HCT116 (cell line): ENCODE measurements at regions not wholly inside any gene's neighbourhood (a gene's known extent, or its start where the extent isn't known, plus 50 kb on each side); places are given as distances from the start of the nearest gene placed in this dataset.

Experiments used
- ATAC-seq: fragments of 200-7000 bp; cut with Tn5 transposase; 2 replicates; pipeline ENCODE4 v1.9.1; 2020; ENCODE audit warnings: mild to moderate bottlenecking, moderate library complexity
- BruUV-seq: library from RNA; stranded (reverse); fragments of 400-500 nt; replicated peaks from 2 replicates; lab custom pipeline; 2021; lab: Mats Ljungman, UMichigan
- CTCF ChIA-PET: fragments of 300-600 bp; sonication (Branson Sonifier 250); formaldehyde crosslinking; loops from one replicate; lab custom pipeline; 2021; ENCODE audit warnings: antibody characterized with exemption; lab: Charles Lee
- POLR2A ChIA-PET: fragments of 300-600, 350-600 bp; sonication (Branson Sonifier 250); formaldehyde crosslinking; loops from one replicate; lab custom pipeline; 2021; ENCODE audit warnings: antibody characterized with exemption; lab: Charles Lee
- RAD21 ChIA-PET, 2 experiments: fragments of 300-600 bp; sonication (Branson Sonifier 250); formaldehyde crosslinking; loops; one replicate each; lab custom pipeline; 2023; ENCODE audit warnings: low total read pairs in 2 of 2; ENCODE audit not compliant: uncharacterized antibody in 2 of 2, unreplicated experiment in 2 of 2, low non-redundant PET in 1 of 2; lab: Charles Lee
- DNase-seq: peaks from one replicate; pipeline ENCODE4 v3.0.0-alpha.2; 2010; ENCODE audit warnings: low read depth, low spot score
- H2AFZ ChIP-seq: fragments of 200-600 bp; shearing (Covaris generic), sonication (generic); 2 replicates; pipeline ENCODE4 v1.6.1; 2017; ENCODE audit warnings: low read depth, mixed run types, mixed read lengths, antibody characterized with exemption, low read length; ENCODE audit not compliant: poor library complexity, severe bottlenecking
- H3K27ac ChIP-seq: 2 replicates; pipeline ENCODE4 v1.5.1; 2012; ENCODE audit warnings: low read depth, low read length
- H3K27me3 ChIP-seq: fragments of 200-600 bp; sonication (generic); 2 replicates; pipeline ENCODE4 v1.6.1; 2016; ENCODE audit warnings: mixed run types, low read length, mixed read lengths; ENCODE audit not compliant: insufficient read depth
- H3K36me3 ChIP-seq, 2 experiments: fragments of 200-500 bp in 1 of 2; fragments of 200-600 bp in 1 of 2; sonication (Bioruptor generic) in 1 of 2; sonication (generic) in 1 of 2; 2 replicates each; pipeline versions ENCODE4 v1.5.1 to v1.6.1; 2014 to 2016; ENCODE audit warnings: low read length in 2 of 2, inconsistent platforms in 1 of 2, mixed read lengths in 1 of 2, mixed run types in 1 of 2; ENCODE audit not compliant: insufficient read depth in 2 of 2, control insufficient read depth in 1 of 2
- H3K4me1 ChIP-seq, 2 experiments: fragments of 200-600 bp in 1 of 2; sonication (generic) in 1 of 2; 2 replicates each; pipeline versions ENCODE4 v1.5.1 to v1.6.1; 2012 to 2017; ENCODE audit warnings: low read length in 2 of 2, inconsistent platforms in 1 of 2, mild to moderate bottlenecking in 1 of 2, mixed read lengths in 1 of 2, mixed run types in 1 of 2, moderate library complexity in 1 of 2; ENCODE audit not compliant: insufficient read depth in 2 of 2, control insufficient read depth in 1 of 2
- H3K4me2 ChIP-seq: fragments of 200-600 bp; sonication (generic); 2 replicates; pipeline ENCODE4 v1.6.1; 2017; ENCODE audit warnings: mixed run types, low read length, mixed read lengths
- H3K4me3 ChIP-seq, 2 experiments: fragments of 200-600 bp in 1 of 2; sonication (generic) in 1 of 2; replicated peaks in 1 of 2; 2 replicates each; pipeline ENCODE4 v1.5.1; 2011 to 2016; ENCODE audit warnings: low read length in 2 of 2, control low read depth in 1 of 2, low read depth in 1 of 2, mild to moderate bottlenecking in 1 of 2, mixed read lengths in 1 of 2, mixed run types in 1 of 2
- H3K79me2 ChIP-seq: fragments of 200-600 bp; sonication (generic); 2 replicates; pipeline ENCODE4 v1.6.1; 2017; ENCODE audit warnings: mild to moderate bottlenecking, mixed run types, low read length, moderate library complexity, mixed read lengths; ENCODE audit not compliant: insufficient read depth
- H3K9ac ChIP-seq: fragments of 200-600 bp; sonication (generic); 2 replicates; pipeline ENCODE4 v1.6.1; 2016; ENCODE audit warnings: low read length, mixed read lengths
- H3K9me2 ChIP-seq: fragments of 200-600 bp; sonication (generic), shearing (Covaris generic); 2 replicates; pipeline ENCODE4 v1.6.1; 2017; ENCODE audit warnings: mixed run types, mild to moderate bottlenecking, moderate library complexity; ENCODE audit not compliant: insufficient read depth
- H3K9me3 ChIP-seq, 2 experiments: fragments of 200-500 bp in 1 of 2; fragments of 200-600 bp in 1 of 2; sonication (Bioruptor generic) in 1 of 2; sonication (generic) in 1 of 2; 2 replicates each; pipeline ENCODE4 v1.6.1; 2014 to 2017; ENCODE audit warnings: low read length in 2 of 2, mixed read lengths in 2 of 2, inconsistent platforms in 1 of 2, low read depth in 1 of 2, mild to moderate bottlenecking in 1 of 2, mixed run types in 1 of 2, moderate library complexity in 1 of 2; ENCODE audit not compliant: control insufficient read depth in 1 of 2, insufficient read depth in 1 of 2
- H4K20me1 ChIP-seq: fragments of 200-600 bp; sonication (generic), shearing (Covaris generic); 2 replicates; pipeline ENCODE4 v1.6.1; 2017; ENCODE audit warnings: mixed run types, mild to moderate bottlenecking, moderate library complexity; ENCODE audit not compliant: insufficient read depth
- ATF3 ChIP-seq: IDR thresholded peaks from 2 replicates; pipeline ENCODE4 v1.6.1; 2012
- CBX3 ChIP-seq: IDR thresholded peaks from 2 replicates; pipeline ENCODE4 v1.6.1; 2012; ENCODE audit warnings: low read depth
- CEBPB ChIP-seq: IDR thresholded peaks from 2 replicates; pipeline ENCODE4 v1.6.1; 2012; ENCODE audit warnings: low read depth
- CTCF ChIP-seq, 3 experiments: fragments of 200-600 bp in 1 of 3; sonication (generic) in 1 of 3; IDR thresholded peaks in 2 of 3; conservative IDR thresholded peaks in 1 of 3; 2 replicates each; pipeline ENCODE4 v1.5.1; 2012 to 2017; ENCODE audit warnings: low read depth in 2 of 3, low read length in 2 of 3, antibody characterized with exemption in 1 of 3, borderline replicate concordance in 1 of 3, control low read depth in 1 of 3, mild to moderate bottlenecking in 1 of 3, mixed read lengths in 1 of 3, mixed run types in 1 of 3, moderate library complexity in 1 of 3; ENCODE audit not compliant: insufficient read depth in 1 of 3
- EZH2phosphoT487 ChIP-seq: fragments of 200-600 bp; IDR thresholded peaks from 2 replicates; pipeline ENCODE4 v1.6.1; 2018; ENCODE audit warnings: antibody characterized with exemption, borderline replicate concordance
- FOSL1 ChIP-seq: IDR thresholded peaks from 2 replicates; pipeline ENCODE4 v1.6.1; 2012; ENCODE audit warnings: low read depth
- POLR2AphosphoS5 ChIP-seq: IDR thresholded peaks from 2 replicates; pipeline ENCODE4 v1.6.1; 2011; ENCODE audit warnings: mild to moderate bottlenecking, low read depth, low read length, moderate library complexity
- SIN3A ChIP-seq: IDR thresholded peaks from 2 replicates; pipeline ENCODE4 v1.6.1; 2012; ENCODE audit warnings: low read depth
- SP1 ChIP-seq: IDR thresholded peaks from 2 replicates; pipeline ENCODE4 v1.6.1; 2012; ENCODE audit warnings: low read depth
- intact Hi-C: fragments of 100-400 bp; cut with micrococcal nuclease; formaldehyde crosslinking; loops from 2 replicates; pipeline ENCODE4 v1.10.0; 2022

DNA sequence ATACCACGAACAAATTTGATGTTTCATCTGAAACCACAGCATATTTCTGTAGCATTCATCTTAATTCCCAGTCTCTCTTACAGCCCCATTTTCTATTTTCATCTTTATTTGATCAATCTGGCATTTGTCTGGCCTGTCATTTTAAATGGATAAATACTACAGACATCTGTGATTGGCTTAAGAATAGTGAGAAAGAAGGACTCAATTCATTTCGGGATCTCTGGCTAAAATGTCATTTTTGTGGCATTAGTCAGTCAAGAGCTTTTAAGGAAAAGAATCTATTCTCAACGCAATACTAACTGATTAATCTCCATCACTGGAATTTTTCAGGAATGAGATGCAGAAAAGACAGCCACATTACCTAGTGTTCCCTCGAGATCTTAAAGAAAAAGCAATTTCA lies 585.9 kb downstream of the IRS1 start:
- H4K20me1 ChIP-seq, result no peaks in the 10 kb centered on the region
- DNase-seq, result no peak
- TF ChIP-seq SIN3A (no peak), SP1 (peak; percentile 57), FOSL1 (peak; percentile 43; the same call in 1 of the 2 replicates)
- H3K4me1 ChIP-seq, result peaks cover 59 to 73% of the 10 kb centered on the region in 2 experiments
- 0 out of 4 replicates have a peak overlapping the region, but pooled peaks of 1 of the 2 experiments have one; percentile 5 for H3K4me3 ChIP-seq
- peak overlapping the region; percentile 53 for H2AFZ ChIP-seq
- peak overlapping the region; percentile 94 for H3K27ac ChIP-seq
- BruUV-seq, result no TSS peak
- no peaks in the 10 kb centered on the region for H3K9me2 ChIP-seq
- RAD21 ChIA-PET, result interaction anchor here in 1 of 2 experiments (1.0 kb wide), 1 partner anchor 179 kb away, joined by 3 read pairs; no protein-coding TSS in a partner anchor
- no peak for ATAC-seq
- H3K36me3 ChIP-seq, result 0 out of 4 replicates have a peak, but pooled peaks cover 0 to 4% of the 10 kb centered on the region in 2 experiments
- no peaks in the 10 kb centered on the region for H3K27me3 ChIP-seq
- no peaks in the 10 kb centered on the region for H3K9me3 ChIP-seq
- CTCF ChIA-PET, result interaction anchor here (0.9 to 1.7 kb wide), 2 partner anchors 25 to 547 kb away, joined by 3 read pairs; no protein-coding TSS in a partner anchor
- H3K79me2 ChIP-seq, result no peaks in the 10 kb centered on the region
- H3K4me2 ChIP-seq, result peak overlapping the region; percentile 52
- POLR2A ChIA-PET, result interaction anchor here (0.9 to 2.4 kb wide), 3 partner anchors 29 to 437 kb away, joined by 3 to 5 read pairs (median 5); no protein-coding TSS in a partner anchor
- intact Hi-C loops, result loop anchor here (2.0 to 10.0 kb wide), 3 partner anchors 401 to 771 kb away; no protein-coding TSS in a partner anchor
- H3K9ac ChIP-seq, result peak overlapping the region; percentile 47

DNA sequence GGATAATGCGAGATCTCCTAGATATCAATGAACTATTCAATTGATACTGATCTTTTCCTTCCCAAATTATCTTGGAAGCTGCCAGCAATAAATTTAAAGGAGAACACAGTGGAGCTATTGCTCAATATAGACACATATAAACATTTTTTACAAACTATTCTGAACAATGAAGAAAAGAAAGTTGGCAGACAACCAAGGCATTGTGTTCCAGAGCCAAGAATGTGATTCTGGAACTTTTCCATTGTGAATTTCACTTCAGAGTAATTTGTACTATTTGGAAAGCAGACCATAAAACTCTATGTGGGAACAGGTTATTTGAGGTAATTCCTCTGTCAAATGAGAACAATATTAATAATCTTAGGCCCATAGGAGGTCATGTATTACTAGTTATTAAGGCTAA lies 588.2 kb downstream of the IRS1 start:
- peak; percentile 45 for DNase-seq
- no TSS peak for BruUV-seq
- Histone ChIP-seq H3K9ac (peak overlapping the region; percentile 34; the same call in 1 of the 2 replicates), H3K4me1 (peaks cover 80 to 92% of the 10 kb centered on the region in 2 experiments), H3K27ac (peak overlapping the region; percentile 94), H3K4me2 (peak overlapping the region; percentile 26), H3K36me3 (no peaks in the 10 kb centered on the region), H3K79me2 (no peaks in the 10 kb centered on the region), H3K4me3 (no peak overlapping the region), H3K9me2 (no peaks in the 10 kb centered on the region), H3K27me3 (no peaks in the 10 kb centered on the region), H2AFZ (peak overlapping the region; percentile 27), H4K20me1 (no peaks in the 10 kb centered on the region), H3K9me3 (no peaks in the 10 kb centered on the region)
- no peak for ATAC-seq
- POLR2A ChIA-PET, result no interaction called here
- no peak for TF ChIP-seq CBX3
- TF ChIP-seq SIN3A, result no peak
- no peak for TF ChIP-seq ATF3
- no peak for TF ChIP-seq CTCF (IDR thresholded peaks at IDR 0.05 in 2 of 3, conservative IDR thresholded peaks at IDR 0.05 in 1 of 3; ENCODE audit: borderline replicate concordance in 1 of 3, insufficient read depth in 1 of 3, low read depth in 2 of 3, low read length in 2 of 3)
- peak; percentile 56; the same call in 1 of the 2 replicates for TF ChIP-seq SP1
- 0 out of 2 replicates have a peak, but pooled peaks have one; percentile 23 for TF ChIP-seq POLR2AphosphoS5
- peak; percentile 86 for TF ChIP-seq CEBPB
- no peak for TF ChIP-seq EZH2phosphoT487
- intact Hi-C loops, result loop anchor here (10.0 kb wide), 2 partner anchors 403 to 773 kb away; no protein-coding TSS in a partner anchor
- RAD21 ChIA-PET, result no interaction called here
- CTCF ChIA-PET, result no interaction called here
